ENCODE measurements at regions not wholly inside any gene's neighbourhood (a gene's known extent, or its start where the extent isn't known, plus 50 kb on each side); places are given as distances from the start of the nearest gene placed in this dataset.
"Not testable (repeated sequence)": the region's sequence is repeated elsewhere in the genome, so short reads cannot be mapped to it uniquely, and the experiment has no call there.

- H3K27me3 ChIP-seq (ENCODE audit: low read depth); H3K9me3 ChIP-seq; H3K4me3 ChIP-seq; H3K4me1 ChIP-seq; DNase-seq (ENCODE audit: low spot score in 2 of 2); in situ Hi-C loops (cut with MboI; ENCODE audit: low sequenced_read_pairs); H3K36me3 ChIP-seq (replicated peaks): not testable (repeated sequence)
These were observed 56.9 kb upstream of the TBX18 start for GRCh38 chr6:84821314-84821713.

GRCh38 chr6:84816741-84817140, 52.3 kb upstream of the TBX18 start:
- Histone ChIP-seq H3K9me3 (no peaks in the 10 kb centered on the region), H3K36me3 (replicated peaks) (no peaks in the 10 kb centered on the region)
- in situ Hi-C loops (cut with MboI; ENCODE audit: low sequenced_read_pairs), result no loop called here

GRCh38 chr6:84815896-84816735, 51.7 kb upstream of the TBX18 start:
- Histone ChIP-seq H3K4me1 (no peaks in the 10 kb centered on the region), H3K4me3 (no peak overlapping the region), H3K27me3 (ENCODE audit: low read depth) (no peaks in the 10 kb centered on the region), H3K9me3 (no peaks in the 10 kb centered on the region), H3K36me3 (replicated peaks) (no peaks in the 10 kb centered on the region)
- no peak for DNase-seq (ENCODE audit: low spot score in 2 of 2)
- in situ Hi-C loops (cut with MboI; ENCODE audit: low sequenced_read_pairs), result no loop called here

More at GRCh38 chr6:84816741-84817140, 52.3 kb upstream of the TBX18 start:
- no peak for DNase-seq (ENCODE audit: low spot score in 2 of 2)
- H3K4me1 ChIP-seq, result no peaks in the 10 kb centered on the region
- no peaks in the 10 kb centered on the region for H3K27me3 ChIP-seq (ENCODE audit: low read depth)
- no peak overlapping the region for H3K4me3 ChIP-seq
